ENCODE measurements at regions not wholly inside any gene's neighbourhood (a gene's known extent, or its start where the extent isn't known, plus 50 kb on each side); places are given as distances from the start of the nearest gene placed in this dataset.

- peaks cover 20% of the 10 kb centered on the region for H3F3A ChIP-seq (ENCODE audit: low read depth)
- no peaks in the 10 kb centered on the region for H3K27me3 ChIP-seq
- Mint-ChIP-seq H3K27me3 (ENCODE audit: insufficient read depth, low read depth) (peaks cover 3% of the 10 kb centered on the region), H3K27ac (peak overlapping the region; percentile 72), H3K36me3 (no peaks in the 10 kb centered on the region), H3K4me1 (peaks cover 23% of the 10 kb centered on the region), H3K4me3 (peak overlapping the region; percentile 36), H3K9me3 (no peaks in the 10 kb centered on the region)
- no peak overlapping the region for H3K9ac ChIP-seq
- H3K4me2 ChIP-seq: peak overlapping the region; percentile 27
- peak overlapping the region; percentile 39 for H3K27ac ChIP-seq
- no peaks in the 10 kb centered on the region for H3K9me3 ChIP-seq (ENCODE audit: low read depth)
- H3K79me2 ChIP-seq (ENCODE audit: low read depth): no peaks in the 10 kb centered on the region
- H3K4me3 ChIP-seq: no peak overlapping the region
- TF ChIP-seq EZH2phosphoT487 (IDR thresholded peaks at IDR 0.05): no peak
- TF ChIP-seq EZH2 (IDR thresholded peaks at IDR 0.05): no peak
- TF ChIP-seq CTCF (IDR thresholded peaks at IDR 0.05): no peak
- no peak for DNase-seq (ENCODE audit: low spot score)
- H3K36me3 ChIP-seq: no peaks in the 10 kb centered on the region
- no peaks in the 10 kb centered on the region for H4K20me1 ChIP-seq (ENCODE audit: low read depth)
- H2AFZ ChIP-seq (replicated peaks): no peak overlapping the region
- H3K4me1 ChIP-seq: peaks cover 19% of the 10 kb centered on the region
Measured at GRCh38 chr3:64397573-64397972, 172.3 kb upstream of the PRICKLE2 start.

- Histone ChIP-seq H3K79me2 (ENCODE audit: low read depth) (no peaks in the 10 kb centered on the region), H3K27me3 (no peaks in the 10 kb centered on the region), H3K27ac (no peak overlapping the region), H3K4me1 (peaks cover 19% of the 10 kb centered on the region), H3K9me3 (ENCODE audit: low read depth) (no peaks in the 10 kb centered on the region), H3K36me3 (no peaks in the 10 kb centered on the region), H3F3A (ENCODE audit: low read depth) (peaks cover 20% of the 10 kb centered on the region), H3K4me2 (no peak overlapping the region), H3K9ac (no peak overlapping the region), H3K4me3 (no peak overlapping the region), H4K20me1 (ENCODE audit: low read depth) (no peaks in the 10 kb centered on the region), H2AFZ (replicated peaks) (no peak overlapping the region)
- TF ChIP-seq CTCF (IDR thresholded peaks at IDR 0.05) (no peak), EZH2phosphoT487 (IDR thresholded peaks at IDR 0.05) (no peak), EZH2 (IDR thresholded peaks at IDR 0.05) (no peak)
- Mint-ChIP-seq H3K9me3 (no peaks in the 10 kb centered on the region), H3K27me3 (ENCODE audit: insufficient read depth, low read depth) (no peaks in the 10 kb centered on the region), H3K36me3 (no peaks in the 10 kb centered on the region), H3K4me3 (no peak overlapping the region), H3K4me1 (peaks cover 23% of the 10 kb centered on the region), H3K27ac (no peak overlapping the region)
- no peak for DNase-seq (ENCODE audit: low spot score)
Measured at GRCh38 chr3:64395490-64395889, 170.2 kb upstream of the PRICKLE2 start.

- no peak overlapping the region for H3K27ac Mint-ChIP-seq
- no peaks in the 10 kb centered on the region for H3K27me3 Mint-ChIP-seq (ENCODE audit: insufficient read depth, low read depth)
- H3K9ac ChIP-seq: no peak overlapping the region
- no peaks in the 10 kb centered on the region for H3K36me3 ChIP-seq
- H3K9me3 ChIP-seq (ENCODE audit: low read depth): no peaks in the 10 kb centered on the region
- no peak for DNase-seq (ENCODE audit: low spot score)
- no peak overlapping the region for H3K4me3 Mint-ChIP-seq
- H3K9me3 Mint-ChIP-seq: no peaks in the 10 kb centered on the region
- H3F3A ChIP-seq (ENCODE audit: low read depth): peaks cover 16% of the 10 kb centered on the region
- H3K4me3 ChIP-seq: no peak overlapping the region
- no peak overlapping the region for H2AFZ ChIP-seq (replicated peaks)
- H3K27me3 ChIP-seq: no peaks in the 10 kb centered on the region
- TF ChIP-seq EZH2phosphoT487 (IDR thresholded peaks at IDR 0.05) (no peak), CTCF (IDR thresholded peaks at IDR 0.05) (no peak), EZH2 (IDR thresholded peaks at IDR 0.05) (no peak)
- H3K27ac ChIP-seq: no peak overlapping the region
- H3K36me3 Mint-ChIP-seq: no peaks in the 10 kb centered on the region
- no peaks in the 10 kb centered on the region for H3K79me2 ChIP-seq (ENCODE audit: low read depth)
- H3K4me1 ChIP-seq: peaks cover 19% of the 10 kb centered on the region
- peaks cover 19% of the 10 kb centered on the region for H3K4me1 Mint-ChIP-seq
- H3K4me2 ChIP-seq: no peak overlapping the region
- H4K20me1 ChIP-seq (ENCODE audit: low read depth): no peaks in the 10 kb centered on the region
Measured at GRCh38 chr3:64393193-64393592, 167.9 kb upstream of the PRICKLE2 start.
